ENCODE measurements at regions not wholly inside any gene's neighbourhood (a gene's known extent, or its start where the extent isn't known, plus 50 kb on each side); places are given as distances from the start of the nearest gene placed in this dataset.

DNA sequence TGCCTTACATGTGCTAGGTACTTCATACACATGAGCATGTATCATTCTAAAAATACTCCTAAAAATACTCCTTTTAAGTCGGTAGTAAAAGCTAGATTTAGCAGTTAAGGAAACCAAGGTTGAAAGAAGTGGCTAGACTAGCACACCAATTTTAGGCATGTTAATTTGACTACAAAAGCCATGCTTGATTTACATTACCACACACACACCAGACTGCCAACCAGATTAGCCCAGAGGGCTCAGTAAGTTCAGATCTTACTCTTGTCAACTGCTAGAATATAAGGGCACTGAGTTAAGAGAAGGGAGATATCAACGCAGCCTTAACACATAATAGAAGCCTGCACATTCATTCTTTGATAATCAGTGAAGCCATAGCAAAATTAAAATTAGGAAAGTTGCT is 117.9 kb downstream of the MID1IP1 start:
- Mint-ChIP-seq H3K9me3 (peaks cover 5% of the 10 kb centered on the region), H3K4me3 (no peak overlapping the region), H3K27ac (no peak overlapping the region), H3K4me1 (peaks cover 14% of the 10 kb centered on the region), H3K27me3 (ENCODE audit: low read depth) (no peaks in the 10 kb centered on the region), H3K36me3 (ENCODE audit: low read depth) (no peaks in the 10 kb centered on the region)
- TF ChIP-seq, protein P1, sequence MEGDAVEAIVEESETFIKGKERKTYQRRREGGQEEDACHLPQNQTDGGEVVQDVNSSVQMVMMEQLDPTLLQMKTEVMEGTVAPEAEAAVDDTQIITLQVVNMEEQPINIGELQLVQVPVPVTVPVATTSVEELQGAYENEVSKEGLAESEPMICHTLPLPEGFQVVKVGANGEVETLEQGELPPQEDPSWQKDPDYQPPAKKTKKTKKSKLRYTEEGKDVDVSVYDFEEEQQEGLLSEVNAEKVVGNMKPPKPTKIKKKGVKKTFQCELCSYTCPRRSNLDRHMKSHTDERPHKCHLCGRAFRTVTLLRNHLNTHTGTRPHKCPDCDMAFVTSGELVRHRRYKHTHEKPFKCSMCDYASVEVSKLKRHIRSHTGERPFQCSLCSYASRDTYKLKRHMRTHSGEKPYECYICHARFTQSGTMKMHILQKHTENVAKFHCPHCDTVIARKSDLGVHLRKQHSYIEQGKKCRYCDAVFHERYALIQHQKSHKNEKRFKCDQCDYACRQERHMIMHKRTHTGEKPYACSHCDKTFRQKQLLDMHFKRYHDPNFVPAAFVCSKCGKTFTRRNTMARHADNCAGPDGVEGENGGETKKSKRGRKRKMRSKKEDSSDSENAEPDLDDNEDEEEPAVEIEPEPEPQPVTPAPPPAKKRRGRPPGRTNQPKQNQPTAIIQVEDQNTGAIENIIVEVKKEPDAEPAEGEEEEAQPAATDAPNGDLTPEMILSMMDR (IDR thresholded peaks at IDR 0.05; ENCODE audit: unreplicated experiment in 3 of 3) = no peak

DNA sequence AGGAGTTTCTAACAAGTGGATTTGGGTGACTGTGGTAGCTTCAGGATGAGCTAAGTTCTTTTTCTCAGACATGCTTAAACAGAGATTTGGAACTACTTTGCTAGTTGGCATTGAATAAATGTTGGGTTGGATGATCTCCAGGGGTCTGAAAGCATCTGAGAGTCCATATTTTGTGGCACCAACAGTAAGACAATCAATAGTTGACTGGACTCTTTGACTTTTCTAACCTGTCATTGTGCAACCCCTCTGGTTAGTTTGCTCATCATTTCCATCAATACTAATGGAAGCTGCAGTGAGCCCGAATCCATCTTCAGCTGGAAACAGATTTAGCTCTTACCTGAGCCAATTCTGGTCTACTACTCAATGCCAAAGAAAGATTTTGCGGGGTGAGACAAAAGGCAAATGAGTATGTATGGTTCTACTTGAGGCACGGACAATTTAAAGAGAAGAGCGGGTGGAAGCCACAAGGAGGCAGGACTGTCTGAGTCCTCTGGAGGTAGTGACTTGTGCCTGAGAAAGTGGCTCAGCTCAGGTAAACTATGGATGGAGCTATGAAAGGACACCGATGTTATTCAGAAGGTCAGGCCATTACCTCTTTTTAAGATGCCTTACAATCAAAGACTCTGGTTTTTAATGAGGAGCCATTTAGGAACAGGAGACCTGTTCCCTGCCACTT is 118.7 kb downstream of the MID1IP1 start:
- H3K27ac Mint-ChIP-seq = no peak overlapping the region
- H3K4me3 Mint-ChIP-seq = no peak overlapping the region
- peaks cover 14% of the 10 kb centered on the region for H3K4me1 Mint-ChIP-seq
- H3K9me3 Mint-ChIP-seq = peaks cover 7% of the 10 kb centered on the region
- no peaks in the 10 kb centered on the region for H3K27me3 Mint-ChIP-seq (ENCODE audit: low read depth)
- TF ChIP-seq, protein P1 (IDR thresholded peaks at IDR 0.05; ENCODE audit: unreplicated experiment in 3 of 3) = no peak
- H3K36me3 Mint-ChIP-seq (ENCODE audit: low read depth) = no peaks in the 10 kb centered on the region

DNA sequence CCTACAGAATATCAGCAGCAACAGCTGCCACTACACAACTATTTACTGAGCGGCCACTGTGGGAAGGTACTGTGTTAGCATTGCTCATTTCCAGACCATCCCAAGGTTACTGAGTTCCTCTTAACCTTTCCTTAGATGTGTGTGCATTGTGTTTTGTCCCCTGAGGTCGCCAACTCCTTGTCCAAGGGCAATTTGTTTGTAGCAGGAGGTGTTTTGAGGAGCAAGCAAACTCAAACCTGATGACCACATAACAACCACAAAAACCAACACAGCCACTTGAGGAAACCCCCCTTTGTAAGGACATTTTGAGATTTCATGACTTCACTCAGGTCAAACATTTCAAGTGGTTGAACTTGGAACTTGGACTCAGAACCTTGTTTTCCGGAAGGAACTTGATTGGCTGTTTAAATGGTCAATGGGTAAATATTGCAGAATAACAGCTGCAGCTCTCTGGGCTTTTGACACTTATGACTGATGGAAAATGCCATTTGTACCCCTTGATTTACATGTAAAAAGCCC is 122.3 kb downstream of the MID1IP1 start:
- Mint-ChIP-seq H3K27me3 (ENCODE audit: low read depth) (no peaks in the 10 kb centered on the region), H3K4me1 (peaks cover 10% of the 10 kb centered on the region), H3K36me3 (ENCODE audit: low read depth) (no peaks in the 10 kb centered on the region), H3K4me3 (no peak overlapping the region), H3K27ac (no peak overlapping the region), H3K9me3 (peaks cover 7% of the 10 kb centered on the region)
- TF ChIP-seq, protein P1 (IDR thresholded peaks at IDR 0.05; ENCODE audit: unreplicated experiment in 3 of 3) = no peak

DNA sequence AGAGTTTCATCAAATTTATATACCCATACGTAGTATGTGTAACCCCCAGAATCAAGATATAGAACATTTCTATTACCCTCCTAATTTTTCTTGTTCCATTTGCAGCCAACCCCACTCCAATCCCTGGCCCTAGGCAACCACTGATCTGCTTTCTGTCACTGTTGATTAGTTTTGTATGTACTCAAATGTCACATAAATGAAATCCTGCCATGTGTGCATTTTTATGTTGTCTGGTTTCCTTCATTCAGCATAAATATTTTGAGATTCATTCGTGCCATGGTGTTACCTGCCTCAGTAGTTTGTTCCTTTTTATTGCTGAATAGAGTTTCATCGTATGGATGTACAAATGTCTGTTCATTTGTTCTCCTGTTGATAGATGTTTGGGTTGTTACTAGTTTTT is 126.3 kb downstream of the MID1IP1 start:
- H3K9me3 Mint-ChIP-seq = peaks cover 7% of the 10 kb centered on the region
- H3K4me1 Mint-ChIP-seq = peaks cover 10% of the 10 kb centered on the region
- H3K4me3 Mint-ChIP-seq = no peak overlapping the region
- H3K27ac Mint-ChIP-seq = no peak overlapping the region
- TF ChIP-seq, protein P1 (IDR thresholded peaks at IDR 0.05; ENCODE audit: unreplicated experiment in 3 of 3) = no peak
- no peaks in the 10 kb centered on the region for H3K27me3 Mint-ChIP-seq (ENCODE audit: low read depth)
- H3K36me3 Mint-ChIP-seq (ENCODE audit: low read depth) = no peaks in the 10 kb centered on the region

DNA sequence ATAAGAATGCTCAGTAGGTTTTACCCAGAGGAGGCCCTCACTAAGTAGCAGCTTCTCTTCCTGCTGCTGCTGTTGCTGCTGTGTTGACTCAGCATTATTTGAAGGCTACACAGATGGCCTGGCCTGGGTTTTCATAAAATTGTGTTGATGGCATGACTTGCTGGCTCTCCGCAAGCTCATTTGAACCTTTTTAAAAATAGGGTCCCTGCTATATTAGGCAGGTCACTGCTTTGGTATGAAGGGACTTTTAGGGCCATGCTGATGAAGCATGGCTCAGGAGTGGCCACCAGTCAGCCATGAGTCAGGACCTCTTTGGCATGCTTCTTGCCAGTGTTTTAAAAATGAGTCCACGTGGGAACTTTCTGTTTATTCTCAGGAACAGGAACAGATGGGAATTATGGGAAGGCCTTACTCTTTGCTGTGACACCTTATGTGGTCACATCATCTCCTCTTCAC is 128.7 kb downstream of the MID1IP1 start:
- no peak overlapping the region for H3K27ac Mint-ChIP-seq
- no peak overlapping the region for H3K4me3 Mint-ChIP-seq
- peaks cover 4% of the 10 kb centered on the region for H3K9me3 Mint-ChIP-seq
- H3K27me3 Mint-ChIP-seq (ENCODE audit: low read depth) = no peaks in the 10 kb centered on the region
- peaks cover 10% of the 10 kb centered on the region for H3K4me1 Mint-ChIP-seq
- TF ChIP-seq, protein P1 (IDR thresholded peaks at IDR 0.05; ENCODE audit: unreplicated experiment in 3 of 3) = no peak
- H3K36me3 Mint-ChIP-seq (ENCODE audit: low read depth) = no peaks in the 10 kb centered on the region

DNA sequence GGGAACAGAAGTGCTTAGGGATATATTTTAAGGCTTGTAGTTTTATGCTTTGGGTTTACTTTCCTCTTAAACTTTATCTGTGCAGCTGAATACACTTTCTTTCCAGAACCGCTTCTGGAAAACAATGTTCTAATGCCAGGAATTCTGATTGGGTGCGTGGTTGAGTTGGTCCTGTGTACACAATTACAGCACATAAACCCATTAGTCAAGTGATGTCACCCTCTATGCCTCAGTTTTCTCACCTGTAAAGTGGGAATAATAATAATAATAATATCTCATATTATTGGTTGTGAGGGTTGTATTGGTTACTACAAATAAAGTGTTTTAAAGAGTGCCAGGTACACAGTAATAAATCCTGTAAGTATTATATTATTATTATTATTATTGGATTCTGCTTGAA is 129.2 kb downstream of the MID1IP1 start:
- Mint-ChIP-seq H3K36me3 (ENCODE audit: low read depth) (no peaks in the 10 kb centered on the region), H3K4me1 (peaks cover 10% of the 10 kb centered on the region), H3K27me3 (ENCODE audit: low read depth) (no peaks in the 10 kb centered on the region), H3K9me3 (peaks cover 3% of the 10 kb centered on the region), H3K27ac (no peak overlapping the region), H3K4me3 (no peak overlapping the region)
- TF ChIP-seq, protein P1 (IDR thresholded peaks at IDR 0.05; ENCODE audit: unreplicated experiment in 3 of 3) = no peak

Measured in nephron (organoid).